A673 (cell line): ENCODE measurements at regions not wholly inside any gene's neighbourhood (a gene's known extent, or its start where the extent isn't known, plus 50 kb on each side); places are given as distances from the start of the nearest gene placed in this dataset.

ENCODE experiments used
- CTCF ChIP-seq: fragments of 300-800, 200-600 bp; sonication (generic); conservative IDR thresholded peaks from 2 replicates; pipeline ENCODE4 v1.5.1; 2017; ENCODE audit warnings: low read depth, mild to moderate bottlenecking, antibody characterized with exemption, low read length, moderate library complexity, mixed read lengths
- EZH2 ChIP-seq: fragments of 200-600 bp; sonication (generic); IDR thresholded peaks from 2 replicates; pipeline ENCODE4 v1.6.1; 2017; ENCODE audit warnings: borderline replicate concordance, low read depth, mild to moderate bottlenecking, mixed read lengths, antibody characterized with exemption, low read length; ENCODE audit not compliant: poor library complexity, severe bottlenecking

- TF ChIP-seq CTCF = no peak
- no peak for TF ChIP-seq EZH2
These were observed 397.9 kb upstream of the PIK3R1 start for GRCh38 chr5:67817652-67818051.
